ENCODE measurements at regions not wholly inside any gene's neighbourhood (a gene's known extent, or its start where the extent isn't known, plus 50 kb on each side); places are given as distances from the start of the nearest gene placed in this dataset.

DNA sequence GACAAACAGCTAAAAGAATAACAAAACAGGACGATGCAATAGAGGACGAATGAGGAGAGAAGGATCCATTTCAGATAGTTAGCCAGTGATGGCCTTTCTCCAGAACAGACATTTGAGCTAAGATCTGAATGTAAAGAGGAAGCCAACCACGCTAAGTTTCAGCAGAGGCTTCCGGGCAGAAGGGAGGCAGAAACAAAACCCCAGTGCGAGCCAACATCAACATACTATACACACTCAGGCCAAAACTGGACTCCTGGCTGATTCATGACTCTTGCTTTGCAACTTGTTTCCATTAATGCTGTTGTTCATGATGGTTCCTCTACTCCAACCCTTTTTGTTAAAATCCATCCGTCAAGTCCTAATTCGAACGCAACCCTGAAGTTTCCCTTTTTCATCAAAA, 730.3 kb downstream of the TRIML1 start:
- intact Hi-C loops (cut with micrococcal nuclease; ENCODE audit: unreplicated experiment) = no loop called here
- DNase-seq = no peak
- Mint-ChIP-seq H3K9me3 (ENCODE audit: low read depth, unreplicated experiment) (peaks cover 11% of the 10 kb centered on the region), H3K4me1 (ENCODE audit: low read depth, unreplicated experiment) (peaks cover 8% of the 10 kb centered on the region), H3K4me3 (ENCODE audit: low read depth, unreplicated experiment) (no peak overlapping the region), H3K27ac (ENCODE audit: unreplicated experiment) (no peak overlapping the region), H3K27me3 (ENCODE audit: unreplicated experiment) (no peaks in the 10 kb centered on the region), H3K36me3 (ENCODE audit: insufficient read depth, unreplicated experiment) (no peaks in the 10 kb centered on the region)
- CTCF ChIA-PET = no interaction called here
- BruUV-seq (replicated peaks) = no TSS peak
- TF ChIP-seq CTCF (IDR thresholded peaks at IDR 0.05; ENCODE audit: unreplicated experiment) = no peak

DNA sequence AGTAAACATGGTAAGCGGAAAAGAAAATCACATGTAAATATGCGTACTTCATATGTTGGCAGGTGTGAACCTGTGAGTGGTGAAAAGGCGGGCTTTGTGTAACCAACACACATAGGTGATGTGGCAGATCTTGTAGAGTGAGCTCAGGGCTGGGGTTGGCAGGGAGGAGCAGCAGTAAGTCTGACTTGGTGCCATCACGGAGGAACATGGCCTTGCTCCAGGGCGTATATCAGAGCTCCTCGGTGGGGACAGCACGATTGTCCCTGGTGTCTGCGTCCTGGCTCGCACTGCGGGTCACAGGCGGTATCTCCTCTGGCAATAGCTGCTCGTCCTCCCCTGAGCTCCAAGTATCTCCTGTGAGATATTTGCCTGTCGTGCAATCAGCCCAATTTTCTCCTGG, 733.6 kb downstream of the TRIML1 start:
- no peak for DNase-seq
- no peak for TF ChIP-seq CTCF (IDR thresholded peaks at IDR 0.05; ENCODE audit: unreplicated experiment)
- H3K36me3 Mint-ChIP-seq (ENCODE audit: insufficient read depth, unreplicated experiment) = no peaks in the 10 kb centered on the region
- CTCF ChIA-PET = no interaction called here
- H3K27me3 Mint-ChIP-seq (ENCODE audit: unreplicated experiment) = no peaks in the 10 kb centered on the region
- BruUV-seq (replicated peaks) = no TSS peak
- no peak overlapping the region for H3K4me3 Mint-ChIP-seq (ENCODE audit: low read depth, unreplicated experiment)
- peaks cover 11% of the 10 kb centered on the region for H3K9me3 Mint-ChIP-seq (ENCODE audit: low read depth, unreplicated experiment)
- peaks cover 4% of the 10 kb centered on the region for H3K4me1 Mint-ChIP-seq (ENCODE audit: low read depth, unreplicated experiment)
- intact Hi-C loops (cut with micrococcal nuclease; ENCODE audit: unreplicated experiment) = no loop called here
- no peak overlapping the region for H3K27ac Mint-ChIP-seq (ENCODE audit: unreplicated experiment)

DNA sequence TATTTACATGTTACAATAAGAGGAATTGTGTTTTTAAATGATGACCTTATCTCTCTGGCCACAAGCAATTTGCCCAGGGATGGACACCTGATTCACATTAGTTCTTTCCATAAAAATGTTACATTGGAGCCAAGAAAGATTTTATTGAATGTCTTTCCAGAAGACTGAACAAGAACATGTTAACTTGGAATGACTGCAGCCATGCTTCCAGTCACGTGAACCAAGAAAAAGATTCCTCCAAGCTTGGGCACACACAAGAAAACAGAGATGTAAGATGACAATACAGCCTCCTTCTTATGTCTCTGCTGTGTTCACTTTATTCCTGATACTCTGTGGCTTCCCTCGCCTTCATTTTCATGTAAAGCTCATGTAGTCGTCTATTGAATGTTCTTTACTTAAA, 737.6 kb downstream of the TRIML1 start:
- DNase-seq = no peak
- no peaks in the 10 kb centered on the region for H3K4me1 Mint-ChIP-seq (ENCODE audit: low read depth, unreplicated experiment)
- CTCF ChIA-PET = no interaction called here
- no peak for TF ChIP-seq CTCF (IDR thresholded peaks at IDR 0.05; ENCODE audit: unreplicated experiment)
- no peak overlapping the region for H3K27ac Mint-ChIP-seq (ENCODE audit: unreplicated experiment)
- BruUV-seq (replicated peaks) = no TSS peak
- intact Hi-C loops (cut with micrococcal nuclease; ENCODE audit: unreplicated experiment) = no loop called here
- H3K36me3 Mint-ChIP-seq (ENCODE audit: insufficient read depth, unreplicated experiment) = no peaks in the 10 kb centered on the region
- H3K9me3 Mint-ChIP-seq (ENCODE audit: low read depth, unreplicated experiment) = peaks cover 3% of the 10 kb centered on the region
- no peaks in the 10 kb centered on the region for H3K27me3 Mint-ChIP-seq (ENCODE audit: unreplicated experiment)
- H3K4me3 Mint-ChIP-seq (ENCODE audit: low read depth, unreplicated experiment) = no peak overlapping the region

DNA sequence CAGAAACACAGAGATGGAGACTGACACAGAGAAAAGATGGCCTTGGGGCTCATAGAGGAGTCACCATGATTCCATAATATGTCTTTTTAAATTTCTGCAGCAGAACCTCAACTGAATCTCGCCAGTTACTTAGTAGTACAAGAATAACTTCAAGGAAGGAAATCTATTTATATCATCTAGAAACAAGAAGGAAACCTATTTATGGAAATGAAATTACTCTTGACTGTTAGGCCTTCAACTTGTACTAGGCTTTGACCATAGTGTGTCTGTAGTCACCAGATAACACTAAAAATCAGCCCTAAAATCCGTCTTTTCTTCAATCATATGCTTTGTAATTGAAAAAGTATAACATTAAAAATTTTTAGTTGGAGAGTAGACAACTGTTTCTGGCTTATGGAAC, 740.4 kb downstream of the TRIML1 start:
- intact Hi-C loops (cut with micrococcal nuclease; ENCODE audit: unreplicated experiment) = no loop called here
- Mint-ChIP-seq H3K27me3 (ENCODE audit: unreplicated experiment) (no peaks in the 10 kb centered on the region), H3K4me3 (ENCODE audit: low read depth, unreplicated experiment) (no peak overlapping the region), H3K36me3 (ENCODE audit: insufficient read depth, unreplicated experiment) (no peaks in the 10 kb centered on the region), H3K27ac (ENCODE audit: unreplicated experiment) (no peak overlapping the region), H3K9me3 (ENCODE audit: low read depth, unreplicated experiment) (peaks cover 2% of the 10 kb centered on the region), H3K4me1 (ENCODE audit: low read depth, unreplicated experiment) (no peaks in the 10 kb centered on the region)
- DNase-seq = no peak
- TF ChIP-seq CTCF (IDR thresholded peaks at IDR 0.05; ENCODE audit: unreplicated experiment) = no peak
- CTCF ChIA-PET = no interaction called here
- BruUV-seq (replicated peaks) = no TSS peak

DNA sequence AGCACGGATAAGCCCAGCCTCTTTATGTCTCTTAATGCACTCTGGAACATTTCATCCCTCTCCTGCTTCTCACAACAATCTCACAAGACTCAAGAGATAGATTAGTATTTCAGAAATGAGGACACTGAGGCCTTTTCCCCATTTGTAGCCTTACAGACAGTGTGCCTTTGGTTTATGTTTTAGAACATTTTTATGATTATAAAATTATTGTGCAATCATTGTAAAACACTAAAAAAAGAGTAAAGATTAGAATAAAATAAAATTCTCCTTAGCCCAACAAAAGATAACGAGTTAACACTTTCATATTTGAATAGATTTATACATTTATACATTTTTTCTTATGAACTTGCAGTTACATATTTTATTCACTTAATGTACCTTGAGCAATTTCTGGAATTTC, 748.7 kb downstream of the TRIML1 start:
- H3K27me3 Mint-ChIP-seq (ENCODE audit: unreplicated experiment) = no peaks in the 10 kb centered on the region
- no peaks in the 10 kb centered on the region for H3K36me3 Mint-ChIP-seq (ENCODE audit: insufficient read depth, unreplicated experiment)
- H3K4me1 Mint-ChIP-seq (ENCODE audit: low read depth, unreplicated experiment) = no peaks in the 10 kb centered on the region
- intact Hi-C loops (cut with micrococcal nuclease; ENCODE audit: unreplicated experiment) = no loop called here
- peaks cover 2% of the 10 kb centered on the region for H3K9me3 Mint-ChIP-seq (ENCODE audit: low read depth, unreplicated experiment)
- TF ChIP-seq CTCF (IDR thresholded peaks at IDR 0.05; ENCODE audit: unreplicated experiment) = no peak
- H3K27ac Mint-ChIP-seq (ENCODE audit: unreplicated experiment) = no peak overlapping the region
- BruUV-seq (replicated peaks) = no TSS peak
- no peak overlapping the region for H3K4me3 Mint-ChIP-seq (ENCODE audit: low read depth, unreplicated experiment)
- CTCF ChIA-PET = no interaction called here
- DNase-seq = no peak
